GM18519 (cell line): ENCODE measurements at regions not wholly inside any gene's neighbourhood (a gene's known extent, or its start where the extent isn't known, plus 50 kb on each side); places are given as distances from the start of the nearest gene placed in this dataset.

ENCODE experiments used
- ATAC-seq: cut with Tn5 transposase; IDR thresholded peaks from one replicate; pipeline ENCODE4 v1.9.1; 2021; ENCODE audit warnings: mild to moderate bottlenecking, moderate library complexity; ENCODE audit not compliant: unreplicated experiment, low FRiP score

DNA sequence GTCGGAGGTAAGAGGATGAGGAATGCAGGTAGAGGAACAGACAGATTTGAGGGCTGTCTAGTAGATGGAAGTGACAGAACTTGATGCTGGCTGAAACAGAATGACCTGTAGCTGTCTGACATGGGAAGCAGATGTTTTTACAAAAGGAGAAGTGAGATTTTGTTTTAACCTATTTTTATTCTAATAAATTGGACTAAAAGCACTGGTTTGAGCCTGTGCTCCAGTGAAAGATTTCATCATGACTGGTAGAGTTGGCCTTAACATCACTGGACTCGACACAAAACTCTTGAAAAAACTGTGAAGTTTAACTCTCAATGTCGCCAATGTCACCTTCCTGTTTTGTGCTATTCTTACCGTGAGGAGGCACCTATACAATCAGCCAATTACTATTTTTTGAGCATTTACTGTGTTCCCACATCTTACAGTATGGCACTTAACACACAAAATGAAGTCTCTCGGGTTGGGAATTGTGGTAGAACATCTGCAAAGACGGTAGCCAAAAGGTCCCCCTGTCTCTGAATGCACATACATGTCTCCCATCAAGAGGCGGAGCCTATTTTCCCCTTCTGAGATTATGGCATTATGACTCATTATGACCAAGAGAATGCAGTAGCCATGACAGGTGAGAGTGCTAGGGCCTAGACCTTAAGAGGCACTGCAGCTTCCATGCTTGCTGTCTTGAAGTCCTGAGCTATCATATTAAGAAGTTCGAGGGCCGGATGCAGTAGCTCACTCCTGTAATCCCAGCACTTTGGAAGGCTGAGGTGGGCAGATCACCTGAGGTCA lies 93.2 kb downstream of the FOXF2 start:
- ATAC-seq = peak; percentile 66

- ATAC-seq = no peak
These were observed 96.3 kb downstream of the FOXF2 start for GRCh38 chr6:1485678-1486077.

GRCh38 chr6:1486387-1486786 lies 97.0 kb downstream of the FOXF2 start:
- no peak for ATAC-seq

- no peak for ATAC-seq
These were observed 97.9 kb downstream of the FOXF2 start for GRCh38 chr6:1487239-1487638.

GRCh38 chr6:1491025-1491424 lies 101.6 kb downstream of the FOXF2 start:
- ATAC-seq = no peak

GRCh38 chr6:1491591-1492319 lies 102.4 kb downstream of the FOXF2 start:
- ATAC-seq = no peak

DNA sequence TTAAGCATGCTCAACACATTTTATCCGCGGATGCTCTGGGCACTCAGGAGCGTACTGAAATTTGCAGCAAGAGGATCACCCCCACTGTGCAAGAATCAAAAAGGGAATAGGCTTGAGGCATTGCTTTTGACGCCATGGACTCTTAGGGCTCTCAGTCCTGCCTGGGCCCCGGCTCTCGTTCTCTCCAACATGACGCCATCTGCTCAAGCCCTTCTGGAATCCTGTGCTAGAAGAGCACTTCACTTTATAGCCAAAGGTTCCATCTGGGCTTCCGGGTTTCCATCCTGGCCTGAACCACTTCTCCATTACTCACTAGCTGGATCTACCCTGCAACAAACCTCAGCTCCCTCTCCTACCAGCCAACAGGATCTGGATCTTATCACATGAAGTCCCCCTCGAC lies 105.3 kb downstream of the FOXF2 start:
- no peak for ATAC-seq

- no peak for ATAC-seq
These were observed 106.0 kb downstream of the FOXF2 start for GRCh38 chr6:1495344-1495743.

DNA sequence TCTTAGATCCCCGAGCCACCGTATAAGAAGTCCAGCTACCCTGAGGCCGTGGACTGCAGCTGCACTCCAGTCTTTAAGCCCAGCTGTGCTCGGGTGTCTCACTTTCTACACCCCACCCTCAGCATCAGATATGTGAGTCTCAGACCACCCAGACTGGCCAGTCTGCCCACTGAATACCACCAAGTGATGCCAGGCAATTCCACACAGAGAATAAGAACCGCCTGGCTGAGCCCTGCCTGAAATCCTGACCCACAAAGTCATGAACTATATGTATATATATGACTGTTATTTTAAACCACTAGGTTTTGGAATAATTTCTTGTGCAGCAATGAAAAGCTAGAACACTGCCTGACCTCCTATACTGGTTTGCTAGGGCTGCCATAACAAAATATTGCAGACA lies 106.7 kb downstream of the FOXF2 start:
- no peak for ATAC-seq

GRCh38 chr6:1496836-1497760 lies 107.7 kb downstream of the FOXF2 start:
- no peak for ATAC-seq

DNA sequence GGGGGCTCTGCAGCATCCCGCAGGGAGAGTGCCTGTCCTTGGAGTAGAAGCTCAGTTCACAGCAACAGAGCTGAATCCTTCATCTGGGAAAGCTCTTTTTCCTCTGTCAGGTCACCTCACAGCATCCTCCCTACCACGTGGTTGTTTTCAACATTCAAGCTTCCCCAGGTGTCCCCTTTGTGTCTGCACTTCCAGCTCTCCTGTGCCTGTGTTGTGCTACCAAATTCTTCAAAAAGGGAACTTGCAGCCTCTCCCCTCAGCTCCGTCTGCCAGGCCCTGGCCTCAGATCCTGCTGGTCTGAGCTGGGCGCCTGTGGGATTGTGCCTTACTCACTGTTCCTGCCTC lies 108.4 kb downstream of the FOXF2 start:
- ATAC-seq = no peak

DNA sequence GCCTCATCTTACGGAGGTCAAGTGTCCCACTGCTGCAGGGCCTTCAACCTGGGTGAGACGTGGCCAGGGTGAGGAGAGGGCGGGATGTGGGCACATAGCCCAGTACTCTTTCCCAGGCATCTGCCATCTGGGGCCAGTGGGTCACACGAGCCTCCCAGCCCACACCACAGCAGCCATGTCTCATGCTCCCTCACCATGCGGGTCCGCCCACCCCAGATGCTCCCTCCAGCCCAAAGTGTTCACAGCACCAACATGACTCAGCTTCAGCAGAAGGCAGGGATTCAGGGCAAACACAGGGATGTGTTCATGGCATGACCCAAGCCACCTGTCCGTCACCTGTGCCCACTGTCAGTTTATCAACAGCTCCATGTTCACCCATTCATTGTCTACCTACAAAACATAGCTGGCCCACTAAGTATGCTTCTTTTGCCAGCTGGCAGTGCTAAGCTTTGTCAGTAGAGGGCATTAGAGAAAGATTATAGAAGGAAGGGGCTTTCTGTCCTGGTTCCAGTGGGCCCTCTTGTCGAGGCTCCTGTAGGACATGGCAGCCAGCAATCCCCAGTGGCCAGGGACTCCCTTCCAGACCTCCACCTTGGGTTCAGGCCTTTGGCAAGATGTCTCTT lies 109.2 kb downstream of the FOXF2 start:
- no peak for ATAC-seq

- ATAC-seq = no peak
These were observed 109.9 kb upstream of the FOXC1 start for GRCh38 chr6:1499777-1500176.

DNA sequence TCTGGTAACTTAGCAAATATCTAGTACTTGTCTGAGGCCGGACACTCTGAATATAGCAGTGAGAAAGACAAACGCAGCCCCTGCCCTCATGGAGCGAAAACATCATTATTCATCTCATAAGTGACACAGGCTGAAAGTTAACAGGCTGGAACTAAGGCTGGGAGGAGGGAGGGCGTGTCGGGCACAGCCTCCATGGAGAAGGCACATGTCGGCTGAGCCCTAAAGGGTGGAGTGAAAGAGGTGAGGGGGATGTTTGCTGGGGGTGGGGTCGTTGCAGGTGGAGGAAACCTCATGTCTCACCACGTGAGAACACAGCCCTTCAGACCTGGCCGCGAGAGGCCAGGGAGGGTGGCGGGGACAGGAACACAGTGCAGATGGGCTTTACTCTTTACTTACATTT lies 108.8 kb upstream of the FOXC1 start:
- no peak for ATAC-seq

GRCh38 chr6:1502041-1502440 lies 107.7 kb upstream of the FOXC1 start:
- ATAC-seq = no peak

DNA sequence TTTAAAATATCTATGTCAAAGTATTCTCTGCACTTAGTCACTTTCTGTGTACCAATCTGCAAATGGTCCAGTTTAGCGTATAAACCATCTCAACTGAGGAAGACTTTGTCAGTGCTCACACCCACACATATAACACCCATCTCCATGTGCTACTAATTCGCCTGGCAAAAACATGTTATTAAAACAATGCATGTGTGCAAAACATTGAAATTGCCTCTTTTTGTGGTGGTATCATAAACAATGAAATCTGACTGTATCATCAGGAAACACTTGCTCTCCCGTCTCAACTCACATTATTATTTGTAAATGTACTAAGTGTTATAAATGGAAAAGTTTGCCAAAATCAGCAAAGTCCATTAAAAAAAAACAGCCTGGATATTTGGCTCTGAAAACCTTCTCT lies 105.9 kb upstream of the FOXC1 start:
- ATAC-seq = no peak

DNA sequence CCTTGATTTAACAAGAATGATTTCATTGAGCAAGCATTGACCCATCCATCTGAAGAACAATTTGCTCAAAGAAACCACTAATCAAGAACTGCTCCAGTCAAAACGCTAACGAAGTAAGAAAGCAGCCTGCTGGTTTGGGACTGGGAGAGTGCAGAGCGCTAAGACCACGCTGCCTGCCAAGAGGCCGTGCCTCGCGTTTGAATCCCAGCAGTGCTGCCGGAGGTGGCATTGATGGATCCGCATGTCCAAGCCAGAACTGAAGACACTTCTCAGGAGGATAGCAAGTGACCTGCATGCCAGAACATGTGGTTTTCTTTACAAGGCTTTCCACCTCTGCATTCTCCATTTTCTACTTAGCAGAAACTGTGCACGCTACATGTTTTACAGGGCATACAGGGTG lies 105.2 kb upstream of the FOXC1 start:
- no peak for ATAC-seq

DNA sequence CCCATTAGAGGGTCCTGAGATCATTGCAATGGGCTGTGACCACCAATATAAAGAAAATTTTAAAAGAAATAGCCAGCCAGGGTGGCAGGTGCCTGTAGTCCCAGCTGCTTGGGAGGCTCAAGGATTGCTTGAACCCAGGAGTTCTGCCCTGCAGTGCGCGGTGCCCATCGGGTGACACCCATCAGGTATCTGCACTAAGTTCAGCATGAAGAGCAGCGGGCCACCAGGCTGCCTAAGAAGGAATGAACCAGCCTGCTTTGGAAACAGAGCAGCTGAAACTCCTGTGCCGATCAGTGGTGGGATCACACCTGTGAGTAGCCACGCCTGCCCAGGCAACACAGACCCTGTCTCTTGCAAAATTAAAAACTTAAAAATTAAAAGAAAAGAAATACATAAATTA lies 102.5 kb upstream of the FOXC1 start:
- no peak for ATAC-seq

- ATAC-seq = no peak
These were observed 100.5 kb upstream of the FOXC1 start for GRCh38 chr6:1509241-1509640.

DNA sequence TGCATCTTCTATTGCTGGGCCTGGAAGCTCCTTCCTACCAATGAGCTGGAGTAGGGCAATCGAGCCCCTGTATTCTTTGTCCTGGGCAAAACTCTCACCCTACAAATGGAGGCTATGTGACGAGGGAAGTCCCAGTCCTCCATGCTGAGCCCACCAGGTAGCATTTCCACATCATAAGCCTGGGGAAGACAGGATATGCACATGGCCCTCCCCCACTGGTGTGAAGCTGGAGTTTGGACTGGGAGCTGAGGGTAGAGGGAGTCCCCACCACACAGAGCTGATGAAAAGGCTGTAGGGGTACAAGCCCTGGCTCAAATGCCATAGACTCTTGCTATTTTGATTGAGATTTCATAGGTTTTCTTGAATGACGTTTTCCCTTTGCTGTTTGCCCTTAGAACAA lies 99.5 kb upstream of the FOXC1 start:
- no peak for ATAC-seq
